Activated CD4-positive, alpha-beta T cell treated with anti-CD3 and anti-CD28 coated beads for 36 hours (primary cell): ENCODE measurements at regions not wholly inside any gene's neighbourhood (a gene's known extent, or its start where the extent isn't known, plus 50 kb on each side); places are given as distances from the start of the nearest gene placed in this dataset.

Source experiments
- ATAC-seq: fragments of 200-7000 bp; cut with Tn5 transposase; one replicate; pipeline ENCODE4 v1.10.0; 2021; ENCODE audit warnings: mild to moderate bottlenecking, moderate library complexity
- CTCF ChIA-PET: fragments of 350-600 bp; sonication (Branson Sonifier 250); formaldehyde crosslinking; loops from one replicate; lab custom pipeline; 2021; ENCODE audit warnings: antibody characterized with exemption; lab: Charles Lee
- POLR2A ChIA-PET: fragments of 350-600 bp; sonication (Branson Sonifier 250); formaldehyde crosslinking; loops from one replicate; lab custom pipeline; 2021; ENCODE audit warnings: antibody characterized with exemption, inconsistent platforms; lab: Charles Lee
- DNase-seq: peaks from one replicate; pipeline ENCODE4 v3.0.0-alpha.2; 2020
- H3K27ac Mint-ChIP-seq: one replicate; pipeline ENCODE4 v1.8.0; 2021; ENCODE audit warnings: mixed read lengths
- H3K27me3 Mint-ChIP-seq: one replicate; pipeline ENCODE4 v1.8.0; 2021; ENCODE audit warnings: mixed read lengths
- H3K36me3 Mint-ChIP-seq: one replicate; pipeline ENCODE4 v1.8.0; 2021; ENCODE audit warnings: low read depth, mixed read lengths
- H3K4me1 Mint-ChIP-seq: one replicate; pipeline ENCODE4 v1.8.0; 2021; ENCODE audit warnings: mixed read lengths
- H3K4me3 Mint-ChIP-seq: one replicate; pipeline ENCODE4 v1.8.0; 2021; ENCODE audit warnings: mild to moderate bottlenecking, moderate library complexity, mixed read lengths
- H3K9me3 Mint-ChIP-seq: one replicate; pipeline ENCODE4 v1.8.0; 2021; ENCODE audit warnings: low read depth, mixed read lengths
- intact Hi-C, 2 experiments: fragments of 100-400 bp; cut with DNase I in 1 of 2; cut with micrococcal nuclease in 1 of 2; formaldehyde crosslinking; loops; one replicate each; pipeline versions ENCODE4 v1.14.2 to v1.15.1; 2022 to 2024; cut with DNase I, micrococcal nuclease

DNA sequence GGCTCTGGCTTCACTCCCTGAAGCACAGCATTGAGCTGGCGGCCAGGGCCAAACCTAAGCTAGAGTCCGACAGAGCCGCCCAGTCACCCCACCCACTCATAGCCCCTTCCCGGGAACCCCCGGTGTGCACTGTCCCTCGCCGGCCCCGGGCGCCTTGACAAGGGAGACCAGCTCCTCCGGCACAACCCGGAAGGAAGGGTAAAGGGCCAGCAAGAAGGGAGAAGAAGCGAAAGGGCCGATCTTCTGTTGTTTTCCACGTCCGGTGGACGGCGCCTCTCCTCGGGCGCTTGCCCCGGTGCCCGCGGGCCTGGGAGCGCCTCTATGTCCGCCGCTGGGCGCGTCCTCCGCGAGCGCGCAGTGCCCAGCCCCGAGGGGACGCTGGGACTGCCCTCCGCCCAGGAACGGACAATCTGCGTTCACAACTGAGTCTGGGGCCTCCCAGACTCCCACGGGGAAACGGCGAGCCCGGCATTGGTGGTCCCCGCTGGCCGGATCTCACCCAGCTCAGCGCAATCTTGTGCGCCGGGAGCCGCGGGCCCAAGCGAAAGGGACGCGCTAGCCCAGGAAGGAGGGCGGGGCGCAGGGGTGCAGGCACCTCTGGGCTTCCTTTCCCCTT is 172.5 kb upstream of the MIR17HG start:
- Mint-ChIP-seq H3K27me3 (peaks cover 17% of the 10 kb centered on the region), H3K4me1 (no peaks in the 10 kb centered on the region), H3K27ac (no peak overlapping the region), H3K36me3 (no peaks in the 10 kb centered on the region), H3K4me3 (no peak overlapping the region), H3K9me3 (no peaks in the 10 kb centered on the region)
- intact Hi-C loops: no loop called here
- DNase-seq (no peak), ATAC-seq (no peak)
- POLR2A ChIA-PET: no interaction called here
- CTCF ChIA-PET: no interaction called here

GRCh38 chr13:91178099-91178498 is 169.4 kb upstream of the MIR17HG start:
- ChIA-PET POLR2A (no interaction called here), CTCF (no interaction called here)
- Mint-ChIP-seq H3K36me3 (no peaks in the 10 kb centered on the region), H3K9me3 (no peaks in the 10 kb centered on the region), H3K4me3 (no peak overlapping the region), H3K4me1 (no peaks in the 10 kb centered on the region), H3K27me3 (peaks cover 15% of the 10 kb centered on the region), H3K27ac (no peak overlapping the region)
- DNase-seq (no peak), ATAC-seq (no peak)
- intact Hi-C loops: no loop called here

DNA sequence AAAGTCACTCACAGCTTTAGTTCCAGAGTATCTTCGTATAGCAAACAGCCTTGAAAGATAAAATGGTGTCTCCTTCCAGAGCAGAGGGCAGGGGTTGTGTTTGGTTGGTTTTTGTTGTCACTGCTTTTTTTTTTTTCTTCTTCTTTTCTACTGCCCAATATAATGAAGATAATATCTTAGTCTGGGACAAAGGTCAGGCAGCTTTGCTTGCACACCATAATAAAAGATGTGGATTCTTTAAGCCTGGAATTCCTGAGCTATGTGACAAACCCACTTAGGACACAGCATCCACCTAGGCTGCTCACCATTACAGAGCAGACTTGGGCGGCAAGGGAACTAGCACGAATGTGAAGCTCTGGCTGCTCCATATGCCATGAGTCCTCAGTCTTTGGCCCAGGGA is 165.6 kb upstream of the MIR17HG start:
- intact Hi-C loops: no loop called here
- POLR2A ChIA-PET: no interaction called here
- H3K4me1 Mint-ChIP-seq: no peaks in the 10 kb centered on the region
- H3K27ac Mint-ChIP-seq: no peak overlapping the region
- ATAC-seq: no peak
- peaks cover 12% of the 10 kb centered on the region for H3K27me3 Mint-ChIP-seq
- H3K36me3 Mint-ChIP-seq: no peaks in the 10 kb centered on the region
- H3K9me3 Mint-ChIP-seq: no peaks in the 10 kb centered on the region
- CTCF ChIA-PET: no interaction called here
- H3K4me3 Mint-ChIP-seq: no peak overlapping the region
- no peak for DNase-seq

GRCh38 chr13:91184244-91184926 is 163.1 kb upstream of the MIR17HG start:
- H3K9me3 Mint-ChIP-seq: no peaks in the 10 kb centered on the region
- intact Hi-C loops: no loop called here
- CTCF ChIA-PET: interaction anchor here (0.6 to 1.6 kb wide), 3 partner anchors 9 to 62 kb away, joined by 3 read pairs; no protein-coding TSS in a partner anchor
- no peaks in the 10 kb centered on the region for H3K4me1 Mint-ChIP-seq
- ATAC-seq (no peak), DNase-seq (no peak)
- POLR2A ChIA-PET: no interaction called here
- no peak overlapping the region for H3K27ac Mint-ChIP-seq
- no peak overlapping the region for H3K4me3 Mint-ChIP-seq
- no peaks in the 10 kb centered on the region for H3K36me3 Mint-ChIP-seq
- peaks cover 8% of the 10 kb centered on the region for H3K27me3 Mint-ChIP-seq

DNA sequence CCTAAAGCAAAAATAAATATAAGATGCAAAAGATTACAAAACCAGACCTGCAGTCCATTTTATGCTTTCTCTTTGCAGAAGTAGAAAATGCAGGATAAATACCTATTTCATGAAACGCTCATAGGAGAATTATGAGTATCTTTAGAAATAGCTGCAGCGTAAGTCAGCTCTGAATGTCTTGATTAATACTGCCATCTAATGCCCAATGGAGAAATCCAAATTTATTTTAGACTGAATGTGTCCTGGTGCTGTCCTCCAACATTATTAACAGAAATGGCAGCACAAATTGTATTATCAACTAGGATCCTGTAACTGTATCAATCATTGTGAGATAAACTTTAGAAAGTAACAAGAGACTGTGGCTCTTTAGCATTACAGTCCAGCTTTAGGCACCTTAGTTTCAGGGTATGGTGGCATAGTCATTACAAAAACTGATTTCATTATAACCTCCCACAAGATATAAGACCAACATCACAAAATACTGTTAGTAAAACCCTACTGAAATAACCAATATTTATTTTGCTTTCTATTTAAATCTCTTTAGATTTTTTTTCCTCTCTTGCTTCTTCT is 162.1 kb upstream of the MIR17HG start:
- ATAC-seq (no peak), DNase-seq (no peak)
- POLR2A ChIA-PET: no interaction called here
- H3K36me3 Mint-ChIP-seq: no peaks in the 10 kb centered on the region
- no peaks in the 10 kb centered on the region for H3K9me3 Mint-ChIP-seq
- intact Hi-C loops: no loop called here
- no peaks in the 10 kb centered on the region for H3K4me1 Mint-ChIP-seq
- H3K27ac Mint-ChIP-seq: no peak overlapping the region
- H3K27me3 Mint-ChIP-seq: peaks cover 8% of the 10 kb centered on the region
- CTCF ChIA-PET: interaction anchor here (0.8 to 0.9 kb wide), 2 partner anchors 51 to 61 kb away, joined by 3 read pairs; no protein-coding TSS in a partner anchor
- no peak overlapping the region for H3K4me3 Mint-ChIP-seq

GRCh38 chr13:91187522-91187921 is 160.0 kb upstream of the MIR17HG start:
- no peak overlapping the region for H3K4me3 Mint-ChIP-seq
- H3K27ac Mint-ChIP-seq: no peak overlapping the region
- no peak for DNase-seq
- H3K9me3 Mint-ChIP-seq: no peaks in the 10 kb centered on the region
- peaks cover 8% of the 10 kb centered on the region for H3K27me3 Mint-ChIP-seq
- intact Hi-C loops: no loop called here
- H3K4me1 Mint-ChIP-seq: no peaks in the 10 kb centered on the region
- POLR2A ChIA-PET: no interaction called here
- ATAC-seq: no peak
- H3K36me3 Mint-ChIP-seq: no peaks in the 10 kb centered on the region
- CTCF ChIA-PET: no interaction called here

DNA sequence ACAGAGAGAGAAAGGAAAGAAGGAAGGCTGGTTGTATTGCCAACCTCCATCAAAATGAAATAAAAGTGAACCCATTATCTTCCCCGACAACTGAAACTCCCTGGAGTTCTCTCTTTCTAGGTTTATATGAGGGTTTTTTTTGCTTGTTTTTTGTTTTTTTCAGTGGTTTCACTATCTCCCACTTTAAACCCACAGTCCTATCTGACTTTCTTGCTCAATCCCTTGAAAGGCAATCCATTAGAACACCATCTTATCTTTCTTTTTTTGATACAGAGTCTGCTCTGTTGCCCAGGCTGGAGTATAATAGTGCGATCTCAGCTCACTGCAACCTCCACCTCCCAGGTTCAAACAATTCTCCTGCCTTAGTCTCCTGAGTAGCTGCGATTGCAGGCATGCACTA is 158.0 kb upstream of the MIR17HG start:
- Mint-ChIP-seq H3K36me3 (no peaks in the 10 kb centered on the region), H3K9me3 (no peaks in the 10 kb centered on the region), H3K27ac (no peak overlapping the region), H3K27me3 (peaks cover 3% of the 10 kb centered on the region), H3K4me1 (no peaks in the 10 kb centered on the region), H3K4me3 (no peak overlapping the region)
- DNase-seq (no peak), ATAC-seq (no peak)
- ChIA-PET POLR2A (no interaction called here), CTCF (interaction anchor here (0.5 kb wide), 1 partner anchor 846 kb away, joined by 3 read pairs; no protein-coding TSS in a partner anchor)
- intact Hi-C loops: no loop called here

- DNase-seq (no peak), ATAC-seq (no peak)
- Mint-ChIP-seq H3K27ac (no peak overlapping the region), H3K9me3 (no peaks in the 10 kb centered on the region), H3K27me3 (peaks cover 1% of the 10 kb centered on the region), H3K36me3 (no peaks in the 10 kb centered on the region), H3K4me1 (no peaks in the 10 kb centered on the region), H3K4me3 (no peak overlapping the region)
- CTCF ChIA-PET: interaction anchor here (1.2 kb wide), 1 partner anchor 9 kb away, joined by 3 read pairs; no protein-coding TSS in a partner anchor
- intact Hi-C loops: no loop called here
- POLR2A ChIA-PET: no interaction called here
These were observed 154.1 kb upstream of the MIR17HG start for GRCh38 chr13:91193358-91193757.

DNA sequence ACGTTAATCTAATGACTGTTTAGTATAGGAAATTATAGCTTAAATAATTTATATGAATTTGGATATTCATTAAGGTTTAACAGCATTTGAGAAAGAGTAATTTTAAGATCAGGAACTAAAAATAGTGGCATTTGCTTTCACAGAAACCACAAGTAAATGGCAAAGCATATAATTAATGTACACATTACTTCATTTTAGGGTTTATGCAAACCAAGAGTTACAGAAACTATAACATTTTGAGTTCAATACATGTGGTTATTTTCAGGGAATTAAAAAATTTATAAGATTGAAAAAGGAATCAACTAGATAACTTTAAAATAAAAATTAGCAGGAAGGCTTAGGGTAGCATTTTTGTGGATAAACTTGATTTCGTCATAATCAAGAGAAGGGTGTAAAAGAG is 151.7 kb upstream of the MIR17HG start:
- Mint-ChIP-seq H3K9me3 (no peaks in the 10 kb centered on the region), H3K36me3 (no peaks in the 10 kb centered on the region), H3K27me3 (peaks cover 2% of the 10 kb centered on the region), H3K4me1 (no peaks in the 10 kb centered on the region), H3K4me3 (no peak overlapping the region), H3K27ac (no peak overlapping the region)
- CTCF ChIA-PET: no interaction called here
- POLR2A ChIA-PET: no interaction called here
- intact Hi-C loops: no loop called here
- DNase-seq (no peak), ATAC-seq (no peak)

- CTCF ChIA-PET: no interaction called here
- POLR2A ChIA-PET: no interaction called here
- ATAC-seq: no peak
- no peak overlapping the region for H3K4me3 Mint-ChIP-seq
- H3K27me3 Mint-ChIP-seq: peaks cover 2% of the 10 kb centered on the region
- DNase-seq: no peak
- H3K4me1 Mint-ChIP-seq: no peaks in the 10 kb centered on the region
- H3K36me3 Mint-ChIP-seq: no peaks in the 10 kb centered on the region
- no peaks in the 10 kb centered on the region for H3K9me3 Mint-ChIP-seq
- H3K27ac Mint-ChIP-seq: no peak overlapping the region
- intact Hi-C loops: no loop called here
These were observed 150.5 kb upstream of the MIR17HG start for GRCh38 chr13:91196958-91197357.

- intact Hi-C loops: no loop called here
- Mint-ChIP-seq H3K4me1 (no peaks in the 10 kb centered on the region), H3K27ac (no peak overlapping the region), H3K4me3 (no peak overlapping the region), H3K36me3 (no peaks in the 10 kb centered on the region), H3K27me3 (peaks cover 2% of the 10 kb centered on the region), H3K9me3 (no peaks in the 10 kb centered on the region)
- no peak for DNase-seq
- CTCF ChIA-PET: no interaction called here
- ATAC-seq: no peak
- POLR2A ChIA-PET: no interaction called here
These were observed 147.6 kb upstream of the MIR17HG start for GRCh38 chr13:91199866-91200265.

DNA sequence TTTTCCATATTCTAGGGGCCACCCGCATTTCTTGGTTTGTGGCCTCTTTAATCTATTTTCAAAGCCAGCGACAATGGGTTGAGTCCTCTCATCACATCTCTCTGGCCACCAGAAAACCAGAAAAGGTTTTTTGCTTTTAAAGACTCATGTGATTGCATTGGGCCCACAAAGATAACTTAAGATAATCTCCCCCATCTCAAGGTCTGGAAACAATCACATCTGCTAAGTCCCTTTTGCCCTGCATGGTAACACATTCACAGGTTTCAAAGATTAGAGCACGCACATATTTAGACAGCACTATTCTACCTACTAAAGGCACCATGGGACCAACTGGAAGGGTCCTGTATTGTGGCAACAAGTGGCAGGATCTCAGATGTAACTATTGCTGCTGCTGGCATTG is 147.0 kb upstream of the MIR17HG start:
- intact Hi-C loops: no loop called here
- no peaks in the 10 kb centered on the region for H3K9me3 Mint-ChIP-seq
- POLR2A ChIA-PET: no interaction called here

More for the DNA sequence above, 147.0 kb upstream of the MIR17HG start:
- Mint-ChIP-seq H3K27ac (no peak overlapping the region), H3K4me1 (no peaks in the 10 kb centered on the region), H3K36me3 (no peaks in the 10 kb centered on the region), H3K4me3 (no peak overlapping the region), H3K27me3 (peaks cover 2% of the 10 kb centered on the region)
- DNase-seq: no peak
- CTCF ChIA-PET: no interaction called here
- no peak for ATAC-seq
